Inferior parietal cortex (tissue), 1 donor: ENCODE measurements at regions not wholly inside any gene's neighbourhood (a gene's known extent, or its start where the extent isn't known, plus 50 kb on each side); places are given as distances from the start of the nearest gene placed in this dataset.
A peak's percentile ranks its signal among the peaks of the same experiment; 100 is the strongest.
"Not testable (repeated sequence)": the region's sequence is repeated elsewhere in the genome, so short reads cannot be mapped to it uniquely, and the experiment has no call there.

Experiments
- DNase-seq: peaks from one replicate; pipeline ENCODE4 v3.0.0-alpha.2; 2016; ENCODE audit errors: extremely low spot score

DNA sequence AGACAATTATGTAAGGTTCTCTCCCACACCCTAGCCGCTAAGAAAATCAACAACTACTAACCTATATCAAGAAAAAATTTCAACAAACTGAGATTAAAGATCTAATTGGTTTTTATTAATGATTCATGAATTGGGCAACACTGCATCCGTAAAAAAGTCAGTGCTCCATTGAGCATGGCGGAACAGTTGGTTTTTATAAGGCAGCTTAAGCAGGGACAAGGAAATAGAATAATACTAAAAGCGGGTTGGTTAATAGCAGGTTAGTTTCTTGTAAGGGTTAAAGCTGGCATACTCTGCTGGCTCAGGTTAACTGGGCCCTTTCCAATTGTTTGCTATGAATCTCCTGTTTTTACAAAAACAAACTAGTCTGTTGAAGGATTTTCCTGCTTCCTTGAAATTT, 202.3 kb upstream of the RASGEF1B start:
- no peak for DNase-seq

DNA sequence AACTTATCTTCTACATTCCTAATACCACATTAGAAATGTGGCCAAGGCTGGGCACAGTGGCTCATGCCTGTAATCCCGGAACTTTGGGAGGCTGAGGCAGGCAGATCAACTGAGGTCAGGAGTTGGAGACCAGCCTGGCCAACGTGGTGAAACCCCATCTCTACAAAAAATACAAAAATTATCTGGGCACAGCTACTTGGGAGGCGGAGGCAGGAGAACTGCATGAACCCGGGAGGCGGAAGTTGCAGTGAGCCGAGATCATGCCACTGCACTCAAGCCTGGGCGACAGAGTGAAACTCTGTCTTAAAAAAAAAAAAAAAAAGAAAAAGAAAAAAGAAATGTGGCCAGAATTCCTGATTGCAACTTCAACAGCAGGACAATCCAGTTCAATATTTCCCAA, 196.6 kb upstream of the RASGEF1B start:
- DNase-seq = not testable (repeated sequence)

DNA sequence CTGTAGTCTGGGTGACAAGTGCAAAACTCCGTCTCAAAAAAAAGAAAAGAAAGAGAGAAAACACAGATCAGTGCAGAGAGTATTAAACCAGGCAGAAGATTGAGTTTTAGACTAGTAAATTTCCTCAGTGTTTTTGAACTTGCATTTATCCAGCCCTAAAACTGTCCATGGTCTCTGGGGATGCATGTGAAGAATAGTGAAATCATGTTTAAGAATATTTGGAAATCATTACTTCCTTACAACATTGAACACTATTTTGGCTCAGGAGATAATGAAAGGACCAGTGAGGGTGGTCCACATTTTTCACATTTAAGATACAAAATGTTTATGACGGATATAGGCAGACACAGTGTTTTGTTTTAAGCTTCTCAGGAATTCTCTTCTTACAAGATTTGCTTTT, 195.8 kb upstream of the RASGEF1B start:
- DNase-seq = no peak

DNA sequence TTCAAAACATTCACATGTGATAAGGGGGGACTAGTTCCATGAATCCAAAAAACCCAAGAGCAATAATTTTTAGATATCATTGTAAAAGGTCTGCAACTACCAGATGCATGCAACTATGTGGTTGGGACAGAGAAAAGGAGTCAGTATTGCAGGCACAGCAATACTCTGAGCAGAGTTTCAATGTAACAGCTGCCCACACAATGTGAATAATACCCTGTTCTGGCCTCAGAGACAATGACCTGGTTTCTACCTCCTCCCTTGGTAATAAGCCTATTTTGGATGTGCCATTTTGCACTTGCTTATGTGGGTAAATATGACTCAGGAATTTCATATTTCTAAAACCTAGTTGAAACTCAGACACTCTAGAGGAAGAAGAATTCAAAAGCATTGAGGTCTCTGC, 194.8 kb upstream of the RASGEF1B start:
- peak; percentile 27 for DNase-seq

DNA sequence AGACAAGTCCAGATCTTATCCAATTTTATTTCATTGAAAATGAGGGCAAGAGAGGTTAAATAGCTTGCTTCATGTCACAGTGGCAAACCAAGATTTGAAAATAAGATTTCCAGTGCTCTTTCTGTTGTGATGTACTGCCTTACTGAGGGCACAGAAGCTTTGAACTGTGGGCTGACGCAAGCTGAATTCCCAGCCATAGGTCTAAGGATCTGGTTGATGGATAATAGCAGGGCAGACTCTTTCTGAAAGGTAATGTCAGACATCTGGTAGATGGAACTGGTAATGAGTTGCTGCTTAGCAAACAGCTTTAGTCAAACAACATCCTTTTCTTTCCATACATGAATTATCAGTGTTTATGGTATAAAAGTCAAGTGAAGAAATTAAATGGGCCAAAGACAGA, 193.9 kb upstream of the RASGEF1B start:
- DNase-seq = no peak

DNA sequence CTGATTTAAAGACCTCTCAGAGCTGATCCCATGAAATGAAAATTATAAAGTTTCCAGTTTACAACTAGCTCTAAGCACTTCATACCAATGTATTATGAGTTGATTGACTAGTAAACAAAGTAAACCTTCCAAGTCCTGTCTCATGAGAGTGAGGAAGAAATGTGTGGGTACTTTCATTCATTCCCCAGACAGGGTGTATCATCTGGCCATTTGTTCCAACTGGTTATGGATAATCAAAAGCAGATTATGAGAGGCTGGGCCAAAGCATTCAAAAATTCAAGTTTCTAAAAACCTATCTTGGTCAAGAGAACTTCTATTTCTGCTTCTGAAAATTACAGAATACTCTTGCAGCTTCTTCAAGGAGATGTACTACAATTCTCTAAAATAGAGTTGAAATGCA, 193.3 kb upstream of the RASGEF1B start:
- no peak for DNase-seq

DNA sequence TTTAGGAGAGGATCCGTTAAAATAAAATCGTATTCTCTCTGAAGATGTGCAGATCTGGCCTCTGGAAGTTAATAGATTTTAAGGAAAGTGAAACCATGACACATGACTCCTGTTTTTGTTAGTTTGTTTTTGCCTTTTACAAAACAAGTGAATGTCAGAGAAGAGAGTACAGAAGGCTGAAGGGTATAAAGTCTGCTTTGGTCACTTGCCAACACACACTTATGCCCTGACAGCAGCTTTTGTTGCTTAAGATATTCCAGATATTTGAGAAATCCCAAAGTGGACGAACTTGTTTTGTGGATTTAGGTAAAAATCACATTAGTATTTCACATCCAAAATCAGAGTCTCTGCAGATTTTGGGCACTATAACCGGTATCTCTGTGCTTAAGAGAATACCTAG, 192.4 kb upstream of the RASGEF1B start:
- no peak for DNase-seq

DNA sequence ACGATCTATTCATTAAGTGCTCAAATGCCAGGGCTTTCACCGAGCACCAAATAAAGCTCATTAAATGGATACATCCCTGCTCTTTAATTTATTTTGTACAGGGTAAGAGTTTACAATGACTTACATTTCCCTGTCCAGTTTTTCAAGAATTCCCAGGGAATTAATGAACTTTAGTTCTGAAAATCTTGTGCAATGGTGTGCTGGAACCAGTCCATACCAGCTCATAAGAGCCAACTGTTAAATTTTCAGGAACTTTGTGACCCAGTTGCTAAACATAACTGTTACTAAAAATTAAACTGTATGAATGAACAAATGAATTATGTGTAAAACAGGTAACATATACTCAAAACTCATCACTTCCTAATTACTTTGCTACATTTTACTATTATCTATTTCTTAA, 191.7 kb upstream of the RASGEF1B start:
- DNase-seq = no peak

DNA sequence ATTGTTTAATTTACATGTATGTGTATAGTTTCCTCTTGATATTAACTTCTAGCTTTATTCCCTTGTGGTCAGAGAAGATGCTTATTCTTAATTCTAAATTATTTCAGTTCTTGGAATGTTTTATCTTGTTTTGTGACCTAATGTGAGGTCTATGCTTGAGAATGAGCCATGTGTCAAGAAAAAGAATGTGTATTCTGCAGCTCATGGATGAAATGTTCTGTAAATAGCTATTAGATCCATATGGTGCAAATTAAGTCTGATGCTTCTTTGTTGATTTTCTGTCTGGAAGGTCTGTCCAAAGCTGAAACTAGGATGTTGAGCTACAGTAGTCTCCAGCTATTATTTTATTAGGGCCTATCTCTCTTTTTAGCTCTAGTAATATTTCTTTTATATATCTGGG, 187.3 kb upstream of the RASGEF1B start:
- DNase-seq = no peak

DNA sequence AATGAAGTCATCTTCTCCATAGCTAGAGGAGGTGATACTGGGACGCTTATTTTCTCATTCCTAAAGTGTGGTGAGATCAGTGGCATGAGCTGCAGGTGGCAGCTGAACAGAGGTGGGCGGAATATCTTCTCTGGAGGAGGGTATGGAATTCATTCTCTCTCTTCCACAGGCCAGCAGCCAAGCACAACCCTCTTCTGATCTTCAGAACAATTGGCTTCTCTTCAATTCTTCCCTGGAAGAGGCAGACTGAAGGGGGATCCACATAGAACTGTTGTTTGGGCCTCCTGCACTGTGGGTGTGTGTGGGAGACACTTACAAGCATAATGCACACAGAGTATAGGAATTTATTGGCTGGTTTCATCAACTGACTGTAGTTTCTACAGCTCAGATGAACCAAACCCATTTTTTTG, 180.4 kb upstream of the RASGEF1B start:
- DNase-seq = peak; percentile 51

DNA sequence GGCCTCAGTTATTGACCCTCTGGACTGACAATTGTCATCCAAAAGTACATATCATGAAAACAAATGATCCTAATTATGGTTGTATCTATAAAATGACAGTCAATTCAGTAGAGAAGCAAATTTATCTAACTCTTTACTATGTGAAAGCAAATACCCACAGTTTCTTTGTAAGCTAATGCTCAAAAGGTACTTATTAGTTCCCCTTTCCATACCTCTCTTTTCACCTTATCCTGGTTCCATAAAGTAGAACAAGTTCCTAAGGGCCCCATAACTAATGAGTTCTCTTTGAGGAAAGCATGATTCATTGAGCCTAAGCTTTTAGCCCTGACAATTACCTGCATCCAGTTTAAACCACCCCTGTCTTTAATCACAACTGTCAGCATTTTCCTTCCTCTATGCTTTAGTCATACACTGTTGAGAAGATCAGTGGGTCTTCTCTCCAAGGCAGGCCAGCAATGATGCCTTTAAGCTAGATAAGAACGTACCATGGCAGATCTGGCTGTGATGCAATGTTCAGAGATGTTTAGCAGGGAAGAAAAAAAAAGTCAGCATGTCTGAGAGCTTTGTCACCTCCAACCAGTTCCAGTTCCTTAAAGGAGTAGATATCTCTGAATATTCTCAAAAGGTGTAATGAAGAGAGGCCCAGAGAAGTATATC, 179.7 kb upstream of the RASGEF1B start:
- no peak for DNase-seq

DNA sequence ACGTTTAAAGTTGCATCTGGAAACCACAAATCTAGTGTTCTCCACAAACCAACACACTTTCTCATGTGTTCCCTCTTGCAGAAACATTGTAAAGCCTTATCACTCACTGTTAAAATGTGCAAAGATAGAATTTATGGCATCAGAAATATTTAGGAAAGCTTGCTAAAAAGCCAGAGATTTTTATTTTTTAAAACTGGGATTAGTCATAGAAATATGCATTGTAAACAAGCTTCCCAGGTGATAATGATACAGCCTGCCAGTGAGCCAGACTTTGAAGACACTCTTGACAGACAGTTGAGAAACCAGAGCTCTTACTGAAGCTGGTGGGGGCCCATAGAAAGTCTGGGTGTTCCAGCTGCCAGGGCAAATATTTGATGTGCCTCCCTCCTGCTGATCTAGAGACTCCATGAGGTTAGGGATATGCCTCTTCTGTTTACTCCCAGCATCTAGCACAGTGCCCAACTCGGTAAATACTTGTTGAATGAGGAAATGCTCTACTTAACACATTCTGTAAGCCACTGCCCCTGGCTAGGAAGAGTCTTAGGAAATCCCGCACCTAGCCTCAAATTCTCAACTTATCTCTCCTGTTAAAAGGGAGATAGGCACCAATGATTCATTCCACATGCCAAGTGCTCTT, 179.0 kb upstream of the RASGEF1B start:
- DNase-seq = no peak

DNA sequence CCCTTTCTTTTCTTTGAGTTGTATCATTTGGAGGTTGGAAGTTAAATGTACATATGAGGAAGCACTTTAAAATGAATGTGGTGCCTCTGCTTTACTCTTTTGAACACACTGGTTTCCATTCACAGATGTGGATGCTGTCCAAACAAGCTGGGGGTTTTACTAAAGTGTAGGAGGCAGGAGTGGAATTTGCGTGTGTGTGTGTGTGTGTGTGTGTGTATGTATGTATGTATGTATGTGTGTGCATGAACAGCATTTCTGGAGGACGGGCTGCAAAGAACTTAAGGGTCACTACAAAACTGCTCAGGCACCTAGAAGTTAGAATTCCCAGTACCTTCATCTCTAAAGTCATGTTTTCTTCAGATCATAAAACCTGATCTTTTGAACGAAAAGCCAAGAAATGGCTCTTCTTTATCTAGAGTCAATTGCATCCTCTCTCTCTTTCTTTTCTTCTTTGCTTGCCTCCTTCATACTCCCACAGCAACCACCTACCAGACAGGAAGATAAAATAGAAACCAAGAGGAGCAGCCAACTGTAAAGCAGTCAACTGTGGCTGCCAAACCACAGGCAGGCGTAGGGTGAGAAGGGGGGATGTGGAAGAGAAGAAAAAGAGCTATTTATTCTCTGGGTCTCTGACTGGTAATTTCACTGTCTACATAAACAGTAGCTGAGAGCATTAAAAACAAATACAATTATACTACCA, 177.0 kb upstream of the RASGEF1B start:
- DNase-seq = no peak

DNA sequence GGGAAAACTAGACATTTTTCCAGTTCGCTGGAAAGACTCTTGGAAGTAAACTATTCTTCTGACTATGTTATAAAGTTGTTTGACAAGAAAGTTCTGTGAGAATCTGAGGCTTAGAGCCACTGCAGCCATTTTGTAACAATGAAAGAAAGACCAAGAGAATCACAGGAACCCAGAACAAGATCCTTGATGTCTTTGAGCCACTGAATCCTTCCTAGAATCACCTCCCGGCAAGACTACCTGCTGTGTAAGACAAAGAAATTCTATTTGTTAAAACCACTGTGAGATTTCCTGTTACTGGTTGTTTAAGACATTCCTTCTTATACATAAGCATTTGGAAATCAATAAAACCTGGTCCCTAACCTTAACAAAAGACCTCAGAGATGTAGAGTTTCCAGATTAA, 175.7 kb upstream of the RASGEF1B start:
- DNase-seq = no peak

DNA sequence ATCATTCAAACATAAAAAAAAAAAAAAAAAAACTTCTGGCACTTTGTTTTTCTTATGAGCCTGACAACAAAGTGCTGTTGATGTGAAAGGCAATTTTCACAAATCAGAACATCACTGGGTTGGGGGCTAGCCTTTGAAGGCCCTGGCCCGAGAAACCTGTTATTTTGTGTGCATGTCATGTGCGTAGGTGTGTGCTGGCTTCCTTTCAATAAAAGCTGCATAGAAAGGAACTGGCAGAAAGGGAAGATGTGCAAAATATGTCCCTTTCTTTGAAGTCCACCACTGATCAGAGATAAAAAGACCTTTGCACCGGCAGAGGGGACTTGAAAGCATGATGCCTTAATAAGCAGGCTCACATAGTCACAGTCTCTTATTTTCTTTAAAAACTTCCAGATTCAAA, 170.8 kb upstream of the RASGEF1B start:
- DNase-seq = no peak

DNA sequence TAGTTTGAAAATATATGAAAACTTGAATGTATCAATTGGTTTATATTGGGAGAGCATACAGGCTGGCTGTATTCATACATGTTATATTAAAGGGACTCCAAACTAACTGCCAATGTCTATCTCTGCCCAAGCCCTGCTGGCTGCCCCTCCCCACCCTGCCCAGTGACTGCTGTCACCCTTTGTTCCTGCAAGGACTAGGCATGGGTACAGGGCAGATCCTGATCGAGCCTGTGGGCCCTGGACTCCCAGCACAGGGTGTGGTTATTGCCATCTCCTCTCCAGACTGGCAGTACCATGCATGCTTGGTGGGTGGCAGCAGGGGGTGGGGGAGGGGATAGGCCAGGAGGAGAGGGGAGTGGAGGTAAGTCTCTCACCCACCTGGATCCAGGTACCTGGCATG, 167.5 kb upstream of the RASGEF1B start:
- DNase-seq = no peak

DNA sequence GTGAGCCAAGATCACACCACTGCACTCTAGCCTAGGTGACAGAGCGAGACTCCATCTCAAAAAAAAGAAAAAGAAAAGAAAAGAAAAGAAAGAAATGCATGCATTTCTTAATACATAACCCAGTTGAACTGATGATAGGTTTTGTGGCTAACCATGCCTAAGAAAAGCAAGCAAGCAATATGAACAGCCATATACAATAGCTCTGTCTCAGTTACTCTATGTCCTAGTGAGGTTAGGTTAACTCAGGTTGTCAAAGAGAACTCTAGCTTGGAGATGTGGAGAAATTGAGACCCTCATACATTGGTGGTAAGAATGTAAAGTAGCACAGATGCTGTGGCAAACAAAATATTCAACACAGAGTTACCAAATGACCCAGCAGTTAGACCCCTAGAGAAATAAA, 167.0 kb upstream of the RASGEF1B start:
- no peak for DNase-seq

DNA sequence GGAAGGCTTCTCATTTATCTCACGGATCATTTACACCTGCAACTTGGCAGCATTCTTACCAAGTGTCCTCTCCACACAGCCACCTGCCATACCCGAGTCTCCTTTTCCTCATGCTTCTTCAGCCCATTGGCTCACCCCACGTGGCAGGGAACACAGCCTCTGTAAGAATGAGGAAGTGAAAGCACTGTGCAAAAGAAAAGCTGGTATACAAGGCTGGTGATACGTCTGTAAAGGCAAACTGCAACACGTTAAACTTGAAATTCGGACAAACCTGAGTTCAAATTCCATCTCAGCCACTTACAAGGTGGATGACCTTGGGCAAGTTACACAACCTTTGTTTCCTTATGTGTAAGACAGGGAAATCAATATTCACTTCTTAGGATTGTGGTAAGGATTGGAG, 164.0 kb upstream of the RASGEF1B start:
- DNase-seq = no peak

DNA sequence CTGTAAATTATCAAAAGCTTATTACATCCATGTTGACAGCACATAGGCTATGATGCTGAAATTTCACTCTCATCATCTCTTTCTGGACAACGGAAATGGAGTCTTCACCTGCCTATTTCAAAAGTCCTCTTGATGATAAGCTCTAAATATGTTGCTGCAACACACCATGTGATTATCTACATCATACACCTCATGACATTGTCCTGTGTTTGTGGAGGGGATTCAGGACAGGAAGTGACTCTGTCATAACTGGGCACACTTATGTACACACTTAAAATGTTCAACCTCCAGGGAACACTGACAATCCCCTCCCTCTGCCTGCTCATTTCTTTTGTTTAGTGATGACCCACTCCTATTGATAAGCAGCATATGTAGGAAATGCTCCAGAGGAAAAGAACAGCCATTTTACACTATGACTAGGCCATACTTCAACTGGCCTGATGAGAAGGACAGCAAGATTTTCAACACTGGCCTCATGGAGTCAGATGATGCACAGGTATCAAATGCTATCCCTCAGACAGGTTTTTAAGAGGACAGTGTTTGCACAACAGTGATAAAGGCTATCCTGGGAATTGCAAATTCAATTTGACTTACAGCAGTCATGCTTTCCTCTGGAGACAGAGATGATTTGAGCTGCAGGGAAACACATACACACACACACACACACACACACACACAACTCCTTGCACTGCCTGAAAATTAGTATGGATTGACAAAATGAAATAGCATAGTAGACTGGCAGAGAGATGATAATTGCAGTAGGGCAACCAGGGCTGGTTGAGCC, 163.3 kb upstream of the RASGEF1B start:
- DNase-seq = no peak

DNA sequence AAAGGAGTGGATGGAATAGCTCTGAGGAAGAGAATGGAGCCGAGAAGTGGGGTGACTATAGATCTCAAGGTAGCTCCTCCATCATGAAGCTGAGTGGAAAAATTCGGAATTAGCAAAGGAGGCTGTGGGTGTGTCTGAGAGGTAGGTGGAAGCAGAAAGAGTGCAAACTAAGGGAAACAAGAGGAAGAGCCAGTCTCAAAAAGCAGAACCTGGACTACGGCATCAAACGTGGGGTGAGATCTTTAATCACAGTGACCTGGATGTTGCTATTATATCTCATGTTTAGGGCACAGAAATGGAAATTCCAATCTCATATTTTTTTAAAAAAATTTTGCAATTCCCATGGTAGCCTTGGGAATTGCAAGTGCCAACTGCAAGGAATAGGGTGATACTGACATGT, 162.5 kb upstream of the RASGEF1B start:
- no peak for DNase-seq

DNA sequence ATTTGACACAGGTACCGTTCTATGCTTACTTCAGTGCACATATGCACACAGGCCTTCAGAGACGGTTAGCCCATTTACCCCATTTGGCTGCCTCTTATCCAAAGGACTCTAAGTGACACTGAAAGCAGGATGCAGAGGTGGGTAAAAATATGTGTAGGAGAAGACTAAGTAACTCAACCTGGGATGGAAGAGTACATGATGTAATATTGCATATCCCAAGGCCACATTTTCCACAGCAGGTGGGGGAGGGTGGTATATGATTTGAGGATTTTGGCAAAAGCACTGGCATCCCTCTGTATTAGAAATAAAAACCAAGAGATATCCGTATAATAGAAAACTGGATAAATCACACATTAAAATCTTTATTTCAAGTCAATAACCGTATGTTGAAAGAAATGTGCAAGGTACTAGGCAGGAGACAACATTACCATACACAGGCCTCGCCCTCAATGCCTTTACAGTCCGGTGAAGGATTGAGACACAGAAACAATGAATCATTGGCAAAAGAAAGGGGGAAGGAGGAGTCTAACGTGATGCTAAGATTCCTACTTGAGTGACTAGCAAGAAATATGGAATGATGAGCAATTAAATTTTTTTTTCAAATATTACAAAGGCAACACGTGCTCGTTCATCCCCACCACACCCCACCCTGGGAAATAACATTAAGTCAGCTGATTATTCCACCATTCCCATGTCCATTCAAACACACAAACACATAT, 161.0 kb upstream of the RASGEF1B start:
- DNase-seq = no peak

DNA sequence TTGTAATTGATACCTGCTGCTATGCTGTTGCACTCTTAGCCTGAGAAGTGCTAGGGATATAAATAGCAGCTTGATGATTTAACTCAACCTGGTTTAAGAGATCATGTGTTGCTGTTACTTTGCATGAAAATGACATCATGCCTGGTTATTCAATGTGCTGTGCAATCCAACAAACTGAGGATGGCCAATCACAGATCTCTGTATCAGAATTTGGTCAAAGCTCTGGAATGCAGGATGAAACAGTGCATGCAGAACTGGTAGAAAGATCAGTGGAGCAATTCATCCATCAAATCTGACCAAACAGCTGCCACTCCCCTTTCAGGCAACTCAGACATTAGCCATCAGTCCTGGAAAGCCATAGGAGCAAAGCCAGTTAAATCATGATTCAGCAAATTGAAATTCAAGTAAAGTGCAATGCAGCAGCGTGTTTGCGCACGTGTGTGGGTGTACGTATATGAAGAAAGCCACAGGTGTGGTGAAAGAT, 160.3 kb upstream of the RASGEF1B start:
- no peak for DNase-seq
